ENCODE measurements at regions not wholly inside any gene's neighbourhood (a gene's known extent, or its start where the extent isn't known, plus 50 kb on each side); places are given as distances from the start of the nearest gene placed in this dataset.

- Histone ChIP-seq H3K9me3 (ENCODE audit: severe bottlenecking) (no peaks in the 10 kb centered on the region), H3K27me3 (ENCODE audit: insufficient read depth, low read depth, severe bottlenecking) (no peaks in the 10 kb centered on the region), H3K4me3 (ENCODE audit: low read depth, low read length) (no peak overlapping the region), H3K27ac (no peak overlapping the region), H3K36me3 (no peaks in the 10 kb centered on the region)
- no peak for TF ChIP-seq CTCF (IDR thresholded peaks at IDR 0.05; ENCODE audit: low read depth, low read length)
- DNase-seq: no peak
These were observed 274.5 kb downstream of the MYCN start for GRCh38 chr2:16214861-16215260.

- H3K36me3 ChIP-seq: no peaks in the 10 kb centered on the region
- peaks cover 1% of the 10 kb centered on the region for H3K9me3 ChIP-seq (ENCODE audit: severe bottlenecking)
- no peak for DNase-seq
- H3K4me3 ChIP-seq (ENCODE audit: low read depth, low read length): no peak overlapping the region
- no peak for TF ChIP-seq CTCF (IDR thresholded peaks at IDR 0.05; ENCODE audit: low read depth, low read length)
- H3K27ac ChIP-seq: no peak overlapping the region
- H3K27me3 ChIP-seq (ENCODE audit: insufficient read depth, low read depth, severe bottlenecking): no peaks in the 10 kb centered on the region
These were observed 274.0 kb downstream of the MYCN start for GRCh38 chr2:16214391-16214790.

- no peak overlapping the region for H3K27ac ChIP-seq
- TF ChIP-seq CTCF (IDR thresholded peaks at IDR 0.05; ENCODE audit: low read depth, low read length): no peak
- no peak overlapping the region for H3K4me3 ChIP-seq (ENCODE audit: low read depth, low read length)
- no peak for DNase-seq
- peaks cover 10% of the 10 kb centered on the region for H3K9me3 ChIP-seq (ENCODE audit: severe bottlenecking)
- no peaks in the 10 kb centered on the region for H3K36me3 ChIP-seq
- no peaks in the 10 kb centered on the region for H3K27me3 ChIP-seq (ENCODE audit: insufficient read depth, low read depth, severe bottlenecking)
These were observed 272.0 kb downstream of the MYCN start for GRCh38 chr2:16212321-16212720.

- Histone ChIP-seq H3K36me3 (no peaks in the 10 kb centered on the region), H3K27ac (no peak overlapping the region), H3K9me3 (ENCODE audit: severe bottlenecking) (peaks cover 10% of the 10 kb centered on the region), H3K4me3 (ENCODE audit: low read depth, low read length) (no peak overlapping the region), H3K27me3 (ENCODE audit: insufficient read depth, low read depth, severe bottlenecking) (no peaks in the 10 kb centered on the region)
- no peak for TF ChIP-seq CTCF (IDR thresholded peaks at IDR 0.05; ENCODE audit: low read depth, low read length)
- DNase-seq: no peak
These were observed 271.0 kb downstream of the MYCN start for GRCh38 chr2:16211341-16211740.

GRCh38 chr2:16210841-16211240, 270.5 kb downstream of the MYCN start:
- Histone ChIP-seq H3K36me3 (no peaks in the 10 kb centered on the region), H3K27me3 (ENCODE audit: insufficient read depth, low read depth, severe bottlenecking) (no peaks in the 10 kb centered on the region), H3K4me3 (ENCODE audit: low read depth, low read length) (no peak overlapping the region), H3K9me3 (ENCODE audit: severe bottlenecking) (peaks cover 10% of the 10 kb centered on the region), H3K27ac (no peak overlapping the region)
- TF ChIP-seq CTCF (IDR thresholded peaks at IDR 0.05; ENCODE audit: low read depth, low read length): no peak
- DNase-seq: no peak

GRCh38 chr2:16209799-16210198, 269.4 kb downstream of the MYCN start:
- H3K36me3 ChIP-seq: no peaks in the 10 kb centered on the region
- no peak for DNase-seq
- TF ChIP-seq CTCF (IDR thresholded peaks at IDR 0.05; ENCODE audit: low read depth, low read length): no peak

More at GRCh38 chr2:16209799-16210198, 269.4 kb downstream of the MYCN start:
- Histone ChIP-seq H3K27ac (no peak overlapping the region), H3K9me3 (ENCODE audit: severe bottlenecking) (peaks cover 10% of the 10 kb centered on the region), H3K27me3 (ENCODE audit: insufficient read depth, low read depth, severe bottlenecking) (no peaks in the 10 kb centered on the region), H3K4me3 (ENCODE audit: low read depth, low read length) (no peak overlapping the region)

Measured in WERI-Rb-1 (cell line).